GM19468 (cell line): ENCODE measurements at regions not wholly inside any gene's neighbourhood (a gene's known extent, or its start where the extent isn't known, plus 50 kb on each side); places are given as distances from the start of the nearest gene placed in this dataset.

ENCODE experiments used
- ATAC-seq: cut with Tn5 transposase; IDR thresholded peaks from one replicate; pipeline ENCODE4 v1.9.1; 2021; ENCODE audit warnings: mild to moderate bottlenecking, moderate library complexity, moderate number of reproducible peaks; ENCODE audit not compliant: unreplicated experiment; ENCODE audit errors: extremely low read depth

GRCh38 chr2:150144546-150145298 lies 342.7 kb downstream of the RND3 start:
- no peak for ATAC-seq

- no peak for ATAC-seq
Measured at GRCh38 chr2:150143087-150143536, 344.4 kb downstream of the RND3 start.

GRCh38 chr2:150142561-150142960 lies 344.9 kb downstream of the RND3 start:
- ATAC-seq, result no peak

GRCh38 chr2:150141226-150142001 lies 346.1 kb downstream of the RND3 start:
- no peak for ATAC-seq

GRCh38 chr2:150140777-150141176 lies 346.7 kb downstream of the RND3 start:
- no peak for ATAC-seq

GRCh38 chr2:150138587-150138986 lies 348.9 kb downstream of the RND3 start:
- no peak for ATAC-seq

- ATAC-seq, result no peak
Measured at GRCh38 chr2:150137338-150138069, 350.0 kb downstream of the RND3 start.

GRCh38 chr2:150136893-150137292 lies 350.6 kb downstream of the RND3 start:
- no peak for ATAC-seq

- no peak for ATAC-seq
Measured at GRCh38 chr2:150136401-150136800, 351.1 kb downstream of the RND3 start.

- ATAC-seq, result no peak
Measured at GRCh38 chr2:150135223-150135883, 352.1 kb downstream of the RND3 start.

- no peak for ATAC-seq
Measured at GRCh38 chr2:150134223-150134857, 353.1 kb downstream of the RND3 start.

GRCh38 chr2:150133623-150134022 lies 353.8 kb downstream of the RND3 start:
- peak; percentile 66 for ATAC-seq

GRCh38 chr2:150129921-150130575 lies 357.4 kb downstream of the RND3 start:
- no peak for ATAC-seq

- ATAC-seq, result no peak
Measured at GRCh38 chr2:150127995-150128394, 359.5 kb downstream of the RND3 start.

- no peak for ATAC-seq
Measured at GRCh38 chr2:150127346-150127990, 360.0 kb downstream of the RND3 start.

GRCh38 chr2:150126839-150127238 lies 360.6 kb downstream of the RND3 start:
- no peak for ATAC-seq

- no peak for ATAC-seq
Measured at GRCh38 chr2:150126143-150126740, 361.2 kb downstream of the RND3 start.

- no peak for ATAC-seq
Measured at GRCh38 chr2:150125708-150126107, 361.8 kb downstream of the RND3 start.
